Left kidney (tissue), 1 donor: ENCODE measurements at regions not wholly inside any gene's neighbourhood (a gene's known extent, or its start where the extent isn't known, plus 50 kb on each side); places are given as distances from the start of the nearest gene placed in this dataset.
A peak's percentile ranks its signal among the peaks of the same experiment; 100 is the strongest.
"Not testable (repeated sequence)": the region's sequence is repeated elsewhere in the genome, so short reads cannot be mapped to it uniquely, and the experiment has no call there.

Source experiments
- DNase-seq: peaks from one replicate; pipeline ENCODE4 v3.0.0-alpha.2; 2013

- no peak for DNase-seq
Measured at GRCh38 chr11:60592601-60593000, 77.4 kb downstream of the MS4A13 start.

DNA sequence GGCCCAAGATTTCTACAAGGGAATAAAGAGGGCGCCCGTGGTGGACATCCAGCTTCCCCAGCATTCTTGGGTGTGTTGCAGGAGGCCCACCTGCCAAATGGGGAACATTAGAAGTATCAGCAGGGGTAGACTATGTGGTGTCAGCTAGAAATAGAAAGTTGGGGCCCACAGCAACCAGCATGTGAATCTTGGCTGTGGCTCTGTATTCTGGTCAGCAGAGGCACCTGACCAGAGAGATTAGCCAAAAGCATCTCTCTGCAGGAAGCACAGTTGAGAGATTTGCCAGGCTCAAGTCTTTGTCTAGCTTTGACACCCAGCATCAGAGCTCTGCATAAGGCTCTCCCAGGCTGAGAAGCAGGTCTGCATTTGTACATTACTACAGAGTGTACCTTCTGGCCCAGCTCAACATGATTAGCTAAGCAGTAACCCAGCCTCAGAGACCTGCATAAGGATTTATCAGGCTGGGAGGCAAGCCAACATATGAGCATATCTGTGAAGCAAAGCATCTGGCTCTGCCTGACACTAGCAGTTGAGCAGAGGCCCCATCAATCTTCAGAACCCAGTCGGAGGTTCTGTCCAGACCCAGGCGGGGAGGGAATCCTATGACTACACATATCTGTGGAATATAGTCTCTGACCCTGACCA is 79.9 kb downstream of the MS4A13 start:
- DNase-seq: peak; percentile 4

DNA sequence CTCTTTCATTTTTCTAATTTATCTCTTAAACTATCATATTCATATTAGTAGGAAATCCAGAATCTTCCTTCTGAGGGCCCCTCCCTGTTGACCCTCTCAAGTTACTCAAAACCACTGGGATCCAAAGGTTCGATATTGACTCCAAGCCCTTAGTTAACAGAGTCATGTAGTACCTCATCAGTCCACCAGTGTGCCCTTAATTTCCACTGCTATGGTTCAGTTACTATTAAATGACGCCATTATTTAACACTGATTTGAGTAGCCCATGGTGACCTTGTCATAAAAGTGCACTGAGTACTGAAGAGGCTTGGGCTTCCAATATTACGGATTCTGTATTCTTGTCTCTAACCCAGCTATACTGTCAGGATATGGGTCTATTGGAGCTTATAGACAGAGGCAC is 91.9 kb upstream of the MS4A8 start:
- no peak for DNase-seq

- DNase-seq: no peak
Measured at GRCh38 chr11:60609632-60610031, 89.8 kb upstream of the MS4A8 start.

- no peak for DNase-seq
Measured at GRCh38 chr11:60610702-60611101, 88.7 kb upstream of the MS4A8 start.

DNA sequence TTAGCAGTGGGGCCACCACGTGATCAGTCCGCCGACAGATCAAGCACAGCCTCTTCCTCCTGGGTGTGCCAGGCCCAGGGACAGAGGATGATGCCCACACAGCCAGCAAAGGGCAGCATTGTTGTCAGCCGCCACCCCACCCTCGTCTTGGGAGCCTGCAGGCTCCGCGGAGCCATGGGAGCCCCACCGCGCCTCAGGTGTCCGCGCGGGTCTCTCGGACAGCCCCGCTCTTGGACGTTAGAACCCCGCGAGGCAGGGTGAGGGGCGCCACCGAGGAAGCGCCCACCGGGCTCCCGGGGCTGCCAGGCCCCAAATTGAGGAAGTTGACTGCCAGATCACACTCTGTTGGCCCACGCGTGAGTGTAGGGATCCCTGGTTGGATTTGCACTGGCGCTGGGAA is 83.9 kb upstream of the MS4A8 start:
- DNase-seq: no peak

DNA sequence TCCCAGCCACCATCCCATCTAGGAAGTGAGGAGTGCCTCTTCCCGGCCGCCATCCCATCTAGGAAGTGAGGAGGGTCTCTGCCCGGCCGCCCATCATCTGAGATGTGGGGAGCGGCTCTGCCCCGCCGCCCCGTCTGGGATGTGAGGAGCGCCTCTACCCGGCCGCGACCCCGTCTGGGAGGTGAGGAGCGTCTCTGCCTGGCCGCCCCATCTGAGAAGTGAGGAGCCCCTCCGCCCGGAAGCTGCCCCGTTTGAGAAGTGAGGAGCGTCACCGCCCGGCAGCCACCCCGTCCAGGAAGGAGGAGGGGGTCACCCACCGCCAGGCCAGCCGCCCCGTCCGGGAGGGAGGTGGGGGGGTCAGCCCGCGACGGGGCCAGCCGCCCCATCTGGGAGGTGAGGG is 77.5 kb upstream of the MS4A8 start:
- DNase-seq: not testable (repeated sequence)

- not testable (repeated sequence) for DNase-seq
Measured at GRCh38 chr11:60622776-60623175, 76.6 kb upstream of the MS4A8 start.

DNA sequence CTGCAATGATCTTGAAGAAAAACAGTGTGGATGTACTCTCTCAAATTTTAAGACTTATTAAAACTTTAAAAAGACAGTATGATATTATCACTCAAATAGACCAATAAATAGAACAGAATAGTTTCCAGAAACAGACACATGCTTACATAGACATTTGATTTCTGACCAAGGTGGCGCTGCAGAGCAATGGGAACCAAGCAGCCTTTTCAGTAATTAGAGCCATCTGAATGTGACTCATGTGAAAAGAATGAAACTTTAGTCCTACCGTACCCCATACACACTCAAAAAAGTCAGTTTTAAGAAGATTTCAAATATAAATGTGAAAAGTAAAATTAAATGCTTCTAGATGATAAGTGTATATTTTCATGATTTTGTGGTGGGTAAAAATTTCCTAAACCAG is 74.2 kb upstream of the MS4A8 start:
- DNase-seq: no peak

GRCh38 chr11:60629399-60629798 is 70.0 kb upstream of the MS4A8 start:
- DNase-seq: no peak

- DNase-seq: no peak
Measured at GRCh38 chr11:60631944-60632343, 67.5 kb upstream of the MS4A8 start.

DNA sequence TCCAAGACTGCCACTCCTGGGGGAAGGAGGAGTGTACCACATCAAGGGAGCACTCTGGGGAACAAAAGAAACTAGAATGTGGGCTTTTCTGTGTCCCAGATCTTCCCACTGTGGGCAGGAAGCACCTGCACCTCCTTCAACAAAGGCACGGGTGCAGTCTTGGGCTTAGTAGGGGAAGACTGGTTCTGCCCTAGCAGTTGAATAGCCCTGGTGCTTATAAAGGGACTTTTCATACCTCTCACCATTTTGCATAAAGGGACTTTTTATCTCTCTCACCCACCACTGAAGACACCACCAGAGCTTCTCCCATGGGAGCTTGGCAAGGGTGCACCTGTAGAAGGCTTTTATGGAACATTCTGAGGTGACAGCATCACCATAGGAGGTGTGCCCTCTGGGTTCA is 65.8 kb upstream of the MS4A8 start:
- DNase-seq: no peak

DNA sequence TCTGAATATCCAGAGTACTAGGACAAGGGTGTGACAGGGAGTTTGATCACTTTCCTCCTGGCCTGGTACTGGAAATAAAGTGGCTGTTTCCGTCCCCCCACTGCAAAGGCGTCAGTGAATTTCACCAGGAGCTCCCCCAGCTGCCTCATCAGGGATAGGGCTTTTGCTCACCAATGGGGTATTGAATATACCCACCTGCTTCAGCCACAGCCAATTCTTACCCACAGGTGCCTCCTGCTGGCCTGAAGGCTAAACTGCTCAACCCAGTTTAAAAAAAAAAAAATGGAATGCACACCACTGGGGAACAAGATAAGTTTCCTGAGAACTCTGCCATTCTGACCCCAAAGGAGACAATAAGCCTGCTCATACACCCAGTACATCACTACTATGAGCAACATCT is 65.3 kb upstream of the MS4A8 start:
- no peak for DNase-seq

DNA sequence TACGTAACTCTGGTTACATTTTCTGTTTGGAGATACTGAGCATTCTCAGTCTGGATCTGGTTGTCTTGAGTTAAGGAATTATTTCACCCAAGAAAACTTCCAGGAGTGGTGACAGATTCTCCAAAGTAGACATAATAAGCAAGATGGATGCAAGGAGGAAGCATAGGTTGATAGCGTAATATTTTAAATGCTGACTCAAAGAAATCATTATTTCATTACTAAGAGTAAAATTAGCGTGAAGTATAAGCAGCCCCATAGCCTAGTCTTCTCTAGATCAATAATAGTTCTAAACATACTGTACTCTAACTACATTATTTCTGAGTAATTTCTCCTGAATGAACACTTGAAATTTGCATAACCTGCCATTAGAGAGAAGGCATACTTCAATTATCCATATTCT is 57.5 kb upstream of the MS4A8 start:
- no peak for DNase-seq

GRCh38 chr11:60647087-60647486 is 52.3 kb upstream of the MS4A8 start:
- DNase-seq: no peak
